Gastroesophageal sphincter (tissue), 3 donors: ENCODE measurements at regions not wholly inside any gene's neighbourhood (a gene's known extent, or its start where the extent isn't known, plus 50 kb on each side); places are given as distances from the start of the nearest gene placed in this dataset.

Experiments used
- CTCF ChIP-seq, 4 experiments: fragments of 200-600 bp in 2 of 4; fragments of 450-650 bp in 2 of 4; sonication (generic) in 1 of 4; IDR thresholded peaks; one replicate each; pipeline ENCODE4 v1.5.1; 2017 to 2019; ENCODE audit warnings: antibody characterized with exemption in 4 of 4, mild to moderate bottlenecking in 2 of 4, moderate library complexity in 2 of 4
- POLR2A ChIP-seq, 2 donors: fragments of 450-650 bp; IDR thresholded peaks; one replicate each; pipeline ENCODE4 v1.6.1; 2017; ENCODE audit warnings: antibody characterized with exemption in 2 of 2, mild to moderate bottlenecking in 2 of 2, moderate library complexity in 1 of 2

- TF ChIP-seq POLR2A (IDR thresholded peaks at IDR 0.05) (no peak), CTCF (IDR thresholded peaks at IDR 0.05) (no peak)
These were observed 77.7 kb upstream of the TUSC1 start for GRCh38 chr9:25755951-25756350.
